ENCODE measurements at regions not wholly inside any gene's neighbourhood (a gene's known extent, or its start where the extent isn't known, plus 50 kb on each side); places are given as distances from the start of the nearest gene placed in this dataset.

- no peak overlapping the region for H3K9ac ChIP-seq (replicated peaks in 1 of 4; ENCODE audit: extremely low read depth in 1 of 4, low read depth in 3 of 4, low read length in 3 of 4)
- H2BK20ac ChIP-seq (ENCODE audit: low read length) = no peak overlapping the region
- no peak overlapping the region for H4K91ac ChIP-seq (replicated peaks; ENCODE audit: insufficient read length, low read length)
- no peak overlapping the region for H3K18ac ChIP-seq (ENCODE audit: extremely low read depth, low read length)
- no peaks in the 10 kb centered on the region for H3K23me2 ChIP-seq (ENCODE audit: low read depth, low read length)
- no peaks in the 10 kb centered on the region for H3K27me3 ChIP-seq (replicated peaks in 1 of 4; ENCODE audit: control insufficient read depth in 3 of 4, extremely low read depth in 1 of 4, insufficient read depth in 3 of 4, low read length in 3 of 4)
- no peak overlapping the region for H3K56ac ChIP-seq (replicated peaks; ENCODE audit: insufficient read length, low read depth, low read length)
- no peak overlapping the region for H2AK5ac ChIP-seq (ENCODE audit: low read depth, low read length)
- WGBS, 2 experiments (ENCODE audit: extremely low coverage in 1 of 2, insufficient coverage in 1 of 2, insufficient read length in 1 of 2, insufficient replicate concordance in 2 of 2, low coverage in 1 of 2, low lambda C conversion rate in 2 of 2, missing lambda C conversion rate in 1 of 2) = 100% methylated on average over 1 of the region's 1 CpG; no CpG with 5 or more reads in 1 of the 2 experiments
- no peak overlapping the region for H3K4me2 ChIP-seq (ENCODE audit: insufficient read depth in 1 of 2, low read depth in 2 of 2, low read length in 2 of 2)
- H3K9me3 ChIP-seq (ENCODE audit: insufficient read depth in 2 of 2, low read depth in 1 of 2, low read length in 1 of 2) = no peaks in the 10 kb centered on the region
- no peak overlapping the region for H2BK120ac ChIP-seq (replicated peaks; ENCODE audit: low read depth, low read length)
- H3K4ac ChIP-seq (replicated peaks; ENCODE audit: insufficient read length, low read depth, low read length) = no peak overlapping the region
- no peak overlapping the region for H2AFZ ChIP-seq (ENCODE audit: low read length)
- H3K36me3 ChIP-seq (ENCODE audit: control insufficient read depth in 2 of 4, insufficient read depth in 4 of 4, low read length in 3 of 4) = no peaks in the 10 kb centered on the region
- no peak for FAIRE-seq
- CTCF ChIA-PET (ENCODE audit: partially characterized antibody) = interaction anchor here (0.7 to 1.0 kb wide), 2 partner anchors 16 to 251 kb away, joined by 3 read pairs; no protein-coding TSS in a partner anchor
- H4K5ac ChIP-seq (ENCODE audit: insufficient read length, low read depth, low read length) = no peak overlapping the region
- POLR2A ChIA-PET (ENCODE audit: partially characterized antibody) = no interaction called here
- no peaks in the 10 kb centered on the region for H3K79me1 ChIP-seq (ENCODE audit: low read depth, low read length)
- no peak overlapping the region for H3K14ac ChIP-seq (ENCODE audit: insufficient read length)
- H2BK5ac ChIP-seq (ENCODE audit: low read depth, low read length) = no peak overlapping the region
- H3K27ac ChIP-seq (ENCODE audit: low read depth, low read length) = no peak overlapping the region
- H3K23ac ChIP-seq (ENCODE audit: insufficient read length) = no peak overlapping the region
- no peak overlapping the region for H3K4me3 ChIP-seq (ENCODE audit: extremely low read depth in 1 of 4, insufficient read depth in 2 of 4, low read depth in 3 of 4, low read length in 4 of 4)
- DNase-seq (ENCODE audit: low read depth in 1 of 2, low spot score in 2 of 2) = no peak
- no peaks in the 10 kb centered on the region for H3K4me1 ChIP-seq (replicated peaks in 1 of 4; ENCODE audit: control insufficient read depth in 3 of 4, insufficient read depth in 4 of 4, low read length in 3 of 4)
- no peak overlapping the region for H2BK12ac ChIP-seq (ENCODE audit: low read depth, low read length)
- H4K20me1 ChIP-seq (replicated peaks in 1 of 2; ENCODE audit: control insufficient read depth in 1 of 2, insufficient read depth in 2 of 2, low read length in 2 of 2) = no peaks in the 10 kb centered on the region
- H3K79me2 ChIP-seq (ENCODE audit: control insufficient read depth in 1 of 2, insufficient read depth in 2 of 2, low read length in 2 of 2) = no peaks in the 10 kb centered on the region
- H4K8ac ChIP-seq (ENCODE audit: extremely low read depth, insufficient read depth, low read length) = no peak overlapping the region
- no peak overlapping the region for H2BK15ac ChIP-seq (ENCODE audit: low read length)
- no peak for TF ChIP-seq SIRT6 (IDR thresholded peaks at IDR 0.05; ENCODE audit: low read length)
- TF ChIP-seq POLR2A (IDR thresholded peaks at IDR 0.05; ENCODE audit: control extremely low read depth in 1 of 2, low read depth in 2 of 2, low read length in 2 of 2) = no peak
- TF ChIP-seq CTCF (IDR thresholded peaks at IDR 0.05; ENCODE audit: control extremely low read depth in 1 of 3, insufficient read depth in 1 of 3, low read depth in 1 of 3, low read length in 3 of 3) = no peak
- TF ChIP-seq CTBP2 (IDR thresholded peaks at IDR 0.05; ENCODE audit: borderline replicate concordance, insufficient read depth, insufficient read length, low read length) = no peak
- no peak for TF ChIP-seq CBX5 (IDR thresholded peaks at IDR 0.05; ENCODE audit: low read depth, low read length)
- no peak for TF ChIP-seq SP2 (IDR thresholded peaks at IDR 0.05; ENCODE audit: low read length)
- no peak for TF ChIP-seq FOSL1 (IDR thresholded peaks at IDR 0.05; ENCODE audit: insufficient read depth, low read depth, low read length)
- TF ChIP-seq, protein P1, sequence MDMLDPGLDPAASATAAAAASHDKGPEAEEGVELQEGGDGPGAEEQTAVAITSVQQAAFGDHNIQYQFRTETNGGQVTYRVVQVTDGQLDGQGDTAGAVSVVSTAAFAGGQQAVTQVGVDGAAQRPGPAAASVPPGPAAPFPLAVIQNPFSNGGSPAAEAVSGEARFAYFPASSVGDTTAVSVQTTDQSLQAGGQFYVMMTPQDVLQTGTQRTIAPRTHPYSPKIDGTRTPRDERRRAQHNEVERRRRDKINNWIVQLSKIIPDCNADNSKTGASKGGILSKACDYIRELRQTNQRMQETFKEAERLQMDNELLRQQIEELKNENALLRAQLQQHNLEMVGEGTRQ (IDR thresholded peaks at IDR 0.05; ENCODE audit: low read length) = no peak
- TF ChIP-seq NRF1 (IDR thresholded peaks at IDR 0.05; ENCODE audit: low read depth, low read length) = no peak
Observed at GRCh38 chr9:101993771-101994170, 255.3 kb upstream of the GRIN3A start.

Data from H1 (cell line).